Panc1 (cell line): ENCODE measurements at regions not wholly inside any gene's neighbourhood (a gene's known extent, or its start where the extent isn't known, plus 50 kb on each side); places are given as distances from the start of the nearest gene placed in this dataset.

ENCODE experiments used
- CTCF ChIP-seq: fragments of 450-650 bp; IDR thresholded peaks from 2 replicates; pipeline ENCODE4 v1.5.1; 2017; ENCODE audit warnings: mild to moderate bottlenecking
- REST ChIP-seq, 2 experiments: IDR thresholded peaks; 2 replicates each; pipeline ENCODE4 v1.6.1; 2011 to 2012; ENCODE audit warnings: low read depth in 2 of 2, control low read depth in 1 of 2, low read length in 1 of 2, mild to moderate bottlenecking in 1 of 2, moderate library complexity in 1 of 2; ENCODE audit not compliant: insufficient read depth in 1 of 2

- no peak for TF ChIP-seq CTCF
- no peak for TF ChIP-seq REST (IDR thresholded peaks at IDR 0.05; ENCODE audit: insufficient read depth in 1 of 2, low read depth in 2 of 2, low read length in 1 of 2)
Observed at GRCh38 chr5:27474395-27474794, 436.0 kb upstream of the CDH9 start.
